Mesodermal cell (in vitro differentiated cells): ENCODE measurements at regions not wholly inside any gene's neighbourhood (a gene's known extent, or its start where the extent isn't known, plus 50 kb on each side); places are given as distances from the start of the nearest gene placed in this dataset.

Experiments
- H3K27ac ChIP-seq: 2 replicates; pipeline ENCODE4 v1.7.0; 2013; ENCODE audit warnings: mild to moderate bottlenecking, low read depth, low read length, moderate library complexity; ENCODE audit not compliant: severe bottlenecking
- H3K36me3 ChIP-seq: 2 replicates; pipeline ENCODE4 v1.7.1; 2013; ENCODE audit warnings: mild to moderate bottlenecking, low read length, moderate library complexity; ENCODE audit not compliant: control insufficient read depth, insufficient read depth
- H3K4me1 ChIP-seq: one replicate; pipeline ENCODE4 v1.7.1; 2013; ENCODE audit warnings: mild to moderate bottlenecking, low read length; ENCODE audit not compliant: insufficient read depth, control insufficient read depth, poor library complexity, severe bottlenecking
- H3K4me3 ChIP-seq: 2 replicates; pipeline ENCODE4 v1.7.0; 2013; ENCODE audit warnings: low read length, control low read depth, mild to moderate bottlenecking; ENCODE audit not compliant: insufficient read depth, poor library complexity, severe bottlenecking; ENCODE audit errors: extremely low read depth
- H3K9me3 ChIP-seq: 2 replicates; pipeline ENCODE4 v1.7.1; 2013; ENCODE audit warnings: mild to moderate bottlenecking, low read length, moderate library complexity; ENCODE audit not compliant: control insufficient read depth
- WGBS, 2 experiments: methylation state at CpG; one replicate each; pipeline ENCODE4 v1.1.5; 2013; ENCODE audit warnings: missing lambda C conversion rate in 2 of 2; ENCODE audit not compliant: insufficient coverage in 2 of 2; 5-methylcytosine and 5-hydroxymethylcytosine counted together

DNA sequence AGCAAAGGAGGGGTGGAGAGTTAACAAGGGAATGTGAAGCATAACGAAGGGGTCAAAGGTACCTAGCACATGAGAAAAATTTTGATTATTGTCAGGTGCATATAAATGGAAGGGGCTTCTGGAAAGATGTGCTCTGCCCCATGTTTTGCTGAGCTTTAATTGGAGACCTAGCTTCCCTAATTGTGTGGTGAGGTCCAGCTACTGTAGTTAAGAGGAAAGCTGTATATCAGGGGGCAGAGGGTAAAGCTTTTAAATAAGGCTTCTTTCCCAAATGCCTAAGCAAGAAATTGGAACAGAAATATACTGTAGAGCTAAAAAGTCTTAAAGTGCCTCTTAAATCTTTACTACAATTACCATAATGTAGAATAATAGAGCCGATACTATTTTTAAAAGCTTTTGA lies 267.2 kb downstream of the MAT2B start:
- Histone ChIP-seq H3K4me1 (no peaks in the 10 kb centered on the region), H3K27ac (no peak overlapping the region), H3K4me3 (no peak overlapping the region), H3K9me3 (no peaks in the 10 kb centered on the region), H3K36me3 (no peaks in the 10 kb centered on the region)
- 83 to 100% methylated on average over 1 to 2 of the region's 2 CpGs for WGBS, 2 experiments

DNA sequence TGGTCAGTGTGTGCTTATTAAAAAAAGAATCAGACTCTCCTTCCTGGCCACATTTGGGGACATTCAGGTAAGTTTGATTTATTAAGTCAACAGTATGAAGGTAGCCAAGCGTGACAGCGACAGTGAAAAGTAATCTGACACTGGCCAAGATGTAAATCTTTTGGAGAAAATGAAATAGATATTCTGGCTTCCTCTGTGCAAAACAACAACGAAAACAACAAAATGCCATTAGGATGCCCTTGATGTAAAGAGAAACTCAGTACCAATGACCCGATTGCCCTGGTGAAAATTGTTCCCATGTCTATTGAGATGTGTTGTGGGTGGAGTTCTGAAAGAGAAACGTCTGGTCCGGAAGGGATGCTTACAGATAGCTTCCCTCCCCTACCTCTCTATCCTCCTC lies 267.8 kb downstream of the MAT2B start:
- H3K9me3 ChIP-seq = no peaks in the 10 kb centered on the region
- 94 to 100% methylated on average over 2 to 4 of the region's 6 CpGs for WGBS, 2 experiments
- no peaks in the 10 kb centered on the region for H3K4me1 ChIP-seq
- no peaks in the 10 kb centered on the region for H3K36me3 ChIP-seq
- no peak overlapping the region for H3K4me3 ChIP-seq
- H3K27ac ChIP-seq = no peak overlapping the region

DNA sequence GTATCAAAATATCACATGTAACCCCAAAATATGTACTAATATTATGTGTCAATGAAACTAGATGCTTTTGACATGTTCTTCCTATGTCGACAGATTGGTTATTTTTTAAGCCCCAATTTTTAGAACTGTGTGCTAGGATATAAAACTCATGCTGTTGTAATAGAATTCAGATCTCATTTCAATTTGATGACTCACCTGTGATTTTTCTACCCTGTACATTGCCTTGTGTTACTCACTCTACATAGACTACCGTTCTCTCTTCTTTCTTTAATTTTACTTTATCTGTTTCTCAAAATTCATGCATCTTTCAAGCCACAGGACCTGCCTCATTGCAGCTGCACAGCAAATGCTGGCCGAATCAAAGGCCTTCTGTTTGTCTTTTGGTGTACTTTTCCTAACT lies 284.5 kb downstream of the MAT2B start:
- 80 to 100% methylated on average over 1 to 2 of the region's 3 CpGs for WGBS, 2 experiments
- no peaks in the 10 kb centered on the region for H3K4me1 ChIP-seq
- no peaks in the 10 kb centered on the region for H3K9me3 ChIP-seq
- no peak overlapping the region for H3K27ac ChIP-seq
- H3K4me3 ChIP-seq = no peak overlapping the region
- H3K36me3 ChIP-seq = no peaks in the 10 kb centered on the region

DNA sequence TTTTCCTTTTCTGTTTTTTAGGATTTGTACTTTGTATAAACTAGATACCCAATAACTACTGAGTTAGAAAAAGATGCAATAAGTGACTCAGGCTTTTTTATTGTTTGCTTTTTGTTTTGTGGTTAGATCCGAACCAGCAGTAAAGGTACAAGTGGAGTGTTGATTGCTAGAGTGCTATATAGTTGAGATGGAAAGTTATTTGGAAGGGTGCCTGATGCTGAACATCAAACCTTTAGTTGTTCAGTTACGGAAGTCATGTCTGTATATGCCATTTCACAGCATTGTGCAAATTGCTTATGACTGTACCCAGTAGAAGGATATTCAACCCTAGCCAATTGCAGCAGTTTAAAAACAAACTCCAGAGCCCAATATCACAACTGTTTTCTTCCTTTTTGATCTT lies 285.1 kb downstream of the MAT2B start:
- H3K27ac ChIP-seq = no peak overlapping the region
- H3K36me3 ChIP-seq = no peaks in the 10 kb centered on the region
- 89 to 100% methylated on average over 1 to 2 of the region's 2 CpGs for WGBS, 2 experiments
- no peaks in the 10 kb centered on the region for H3K4me1 ChIP-seq
- no peaks in the 10 kb centered on the region for H3K9me3 ChIP-seq
- H3K4me3 ChIP-seq = no peak overlapping the region

- no peaks in the 10 kb centered on the region for H3K4me1 ChIP-seq
- no peak overlapping the region for H3K4me3 ChIP-seq
- no peaks in the 10 kb centered on the region for H3K9me3 ChIP-seq
- WGBS, 2 experiments = 75% methylated on average over 1 of the region's 2 CpGs; no CpG with 5 or more reads in 1 of the 2 experiments
- H3K36me3 ChIP-seq = no peaks in the 10 kb centered on the region
- no peak overlapping the region for H3K27ac ChIP-seq
Measured at GRCh38 chr5:163794993-163795392, 289.6 kb downstream of the MAT2B start.

- no peaks in the 10 kb centered on the region for H3K4me1 ChIP-seq
- H3K4me3 ChIP-seq = no peak overlapping the region
- 90% methylated on average over 2 of the region's 2 CpGs; no CpG with 5 or more reads in 1 of the 2 experiments for WGBS, 2 experiments
- no peak overlapping the region for H3K27ac ChIP-seq
- H3K9me3 ChIP-seq = no peaks in the 10 kb centered on the region
- no peaks in the 10 kb centered on the region for H3K36me3 ChIP-seq
Measured at GRCh38 chr5:163807781-163808180, 302.4 kb downstream of the MAT2B start.

- no peak overlapping the region for H3K4me3 ChIP-seq
- H3K9me3 ChIP-seq = no peaks in the 10 kb centered on the region
- no peak overlapping the region for H3K27ac ChIP-seq
- WGBS, 2 experiments = no CpG with 5 or more reads among the region's 5 CpGs
- H3K4me1 ChIP-seq = no peaks in the 10 kb centered on the region
- H3K36me3 ChIP-seq = no peaks in the 10 kb centered on the region
Measured at GRCh38 chr5:163809473-163809872, 304.1 kb downstream of the MAT2B start.

DNA sequence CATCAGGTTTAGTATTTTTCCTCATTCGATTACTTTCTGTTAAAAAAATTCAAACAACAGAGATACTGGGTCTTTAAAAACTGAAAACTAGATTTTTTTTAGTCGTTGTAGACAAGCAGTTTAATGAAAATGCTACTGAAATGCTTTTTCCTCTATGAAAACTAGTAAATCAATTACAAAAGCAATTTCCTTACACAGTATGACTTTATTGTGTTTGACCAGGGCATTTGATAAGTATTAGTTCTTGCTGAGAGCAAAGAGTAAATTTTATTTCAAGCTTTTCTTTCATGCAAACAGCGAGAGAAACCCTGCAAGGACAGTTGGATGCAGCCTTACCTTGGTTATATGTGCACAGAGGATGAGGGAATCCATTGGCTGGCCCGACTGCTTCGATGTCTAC lies 308.5 kb downstream of the MAT2B start:
- Histone ChIP-seq H3K4me1 (no peaks in the 10 kb centered on the region), H3K27ac (no peak overlapping the region), H3K9me3 (no peaks in the 10 kb centered on the region), H3K36me3 (no peaks in the 10 kb centered on the region), H3K4me3 (no peak overlapping the region)
- 92% methylated on average over 2 of the region's 5 CpGs; no CpG with 5 or more reads in 1 of the 2 experiments for WGBS, 2 experiments

- H3K27ac ChIP-seq = no peak overlapping the region
- H3K4me1 ChIP-seq = no peaks in the 10 kb centered on the region
- no peaks in the 10 kb centered on the region for H3K36me3 ChIP-seq
- H3K4me3 ChIP-seq = no peak overlapping the region
- no peaks in the 10 kb centered on the region for H3K9me3 ChIP-seq
Measured at GRCh38 chr5:163815240-163815791, 309.9 kb downstream of the MAT2B start.

DNA sequence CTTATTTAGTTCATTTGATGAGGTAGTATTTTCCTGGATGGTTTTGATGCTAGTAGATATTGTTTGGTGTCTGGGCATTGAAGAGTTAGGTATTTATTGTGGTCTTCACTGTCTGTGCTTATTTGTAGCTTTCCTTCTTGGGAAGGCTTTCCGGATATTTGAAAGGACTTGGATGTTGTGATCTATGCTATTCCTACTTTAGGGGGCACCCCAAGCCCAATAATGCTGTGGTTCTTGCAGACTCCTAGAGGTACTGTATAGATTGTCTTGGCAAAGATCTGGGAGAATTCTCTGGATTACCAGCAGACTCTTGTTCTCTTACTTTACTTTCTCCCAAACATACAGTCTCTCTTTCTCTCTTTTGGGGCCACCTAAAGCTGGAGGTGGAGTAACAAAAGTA lies 315.7 kb downstream of the MAT2B start:
- Histone ChIP-seq H3K27ac (no peak overlapping the region), H3K36me3 (no peaks in the 10 kb centered on the region), H3K4me1 (no peaks in the 10 kb centered on the region), H3K4me3 (no peak overlapping the region), H3K9me3 (no peaks in the 10 kb centered on the region)
- 83% methylated on average over 1 of the region's 1 CpG; no CpG with 5 or more reads in 1 of the 2 experiments for WGBS, 2 experiments

DNA sequence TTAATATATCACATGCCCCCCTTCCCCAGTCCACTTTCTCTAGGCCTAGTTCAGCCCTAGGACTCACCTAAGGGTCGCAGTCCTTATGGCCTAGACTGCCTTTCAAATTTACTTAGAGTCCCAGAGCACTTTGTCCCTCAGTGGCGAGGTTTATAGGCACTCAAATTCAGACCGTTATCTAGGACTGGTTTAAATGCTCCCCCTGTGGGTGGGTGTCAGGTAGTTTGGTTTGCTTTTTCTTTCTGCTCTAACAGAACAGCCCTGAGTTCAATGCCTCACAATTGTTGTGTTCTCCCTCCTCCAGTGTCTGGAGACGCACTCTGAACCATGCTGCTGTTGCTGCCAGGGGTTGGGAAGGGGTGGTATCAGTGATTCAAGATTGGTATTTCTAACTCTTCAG lies 317.1 kb downstream of the MAT2B start:
- WGBS, 2 experiments = 50 to 65% methylated on average over 1 to 3 of the region's 4 CpGs
- Histone ChIP-seq H3K36me3 (no peaks in the 10 kb centered on the region), H3K9me3 (no peaks in the 10 kb centered on the region), H3K4me1 (no peaks in the 10 kb centered on the region), H3K27ac (no peak overlapping the region), H3K4me3 (no peak overlapping the region)
